ENCODE measurements at regions not wholly inside any gene's neighbourhood (a gene's known extent, or its start where the extent isn't known, plus 50 kb on each side); places are given as distances from the start of the nearest gene placed in this dataset.

- no peaks in the 10 kb centered on the region for H3K4me1 ChIP-seq (ENCODE audit: control insufficient read depth, extremely low read depth, insufficient read depth, low read length)
- ChIA-PET POLR2A (no interaction called here), CTCF (no interaction called here)
- no peak overlapping the region for H3K4me3 ChIP-seq (replicated peaks in 1 of 3; ENCODE audit: insufficient read depth in 1 of 3, low read depth in 1 of 3, low read length in 3 of 3)
- peaks cover 6% of the 10 kb centered on the region for H3K9me3 ChIP-seq (replicated peaks; ENCODE audit: control insufficient read depth, insufficient read depth, low read length)
- intact Hi-C loops (cut with micrococcal nuclease) (no loop called here), dilution Hi-C loops (cut with MboI; ENCODE audit: extremely low pct_ligation_motif_present, low sequenced_read_pairs) (no loop called here)
- no peaks in the 10 kb centered on the region for H3K79me2 ChIP-seq (ENCODE audit: control insufficient read depth, insufficient read depth, low read length)
- H3K27me3 ChIP-seq (ENCODE audit: control insufficient read depth in 2 of 2, insufficient read depth in 2 of 2, low read length in 2 of 2): no peaks in the 10 kb centered on the region
- no peak overlapping the region for H3K27ac ChIP-seq (ENCODE audit: insufficient read depth, low read depth, low read length)
- TF ChIP-seq MAX (IDR thresholded peaks at IDR 0.05; ENCODE audit: insufficient read depth, insufficient read length): no peak
- TF ChIP-seq JUN (IDR thresholded peaks at IDR 0.05; ENCODE audit: borderline replicate concordance, insufficient read depth, insufficient read length, low read depth): no peak
- no peak for TF ChIP-seq MYC (IDR thresholded peaks at IDR 0.05; ENCODE audit: low read depth, low read length)
- TF ChIP-seq CTCF (IDR thresholded peaks at IDR 0.05; ENCODE audit: extremely low read depth in 1 of 2, insufficient read depth in 1 of 2, low read depth in 1 of 2, low read length in 2 of 2): no peak
- TF ChIP-seq FOS (IDR thresholded peaks at IDR 0.05; ENCODE audit: borderline replicate concordance, insufficient read depth, low read length): no peak
- H3K9ac ChIP-seq (replicated peaks; ENCODE audit: extremely low read depth, insufficient read depth, low read length): no peak overlapping the region
- no peaks in the 10 kb centered on the region for H4K20me1 ChIP-seq (replicated peaks; ENCODE audit: control insufficient read depth, extremely low read depth, insufficient read depth, low read length)
- H3K9me1 ChIP-seq (replicated peaks; ENCODE audit: control insufficient read depth, extremely low read depth, insufficient read depth, low read length): no peaks in the 10 kb centered on the region
- no peak for DNase-seq (ENCODE audit: low read depth, low spot score)
- FAIRE-seq: no peak
- BruUV-seq (replicated peaks): no TSS peak
- no peak overlapping the region for H3K4me2 ChIP-seq (ENCODE audit: insufficient read depth, low read length)
- H2AFZ ChIP-seq (ENCODE audit: low read depth, low read length): no peak overlapping the region
- no peaks in the 10 kb centered on the region for H3K36me3 ChIP-seq (ENCODE audit: control insufficient read depth in 2 of 2, extremely low read depth in 1 of 2, insufficient read depth in 2 of 2, low read length in 2 of 2)
Measured at GRCh38 chr13:53569453-53569852, 540.8 kb downstream of the OLFM4 start.

- Histone ChIP-seq H3K36me3 (ENCODE audit: control insufficient read depth in 2 of 2, extremely low read depth in 1 of 2, insufficient read depth in 2 of 2, low read length in 2 of 2) (no peaks in the 10 kb centered on the region), H3K4me3 (replicated peaks in 1 of 3; ENCODE audit: insufficient read depth in 1 of 3, low read depth in 1 of 3, low read length in 3 of 3) (no peak overlapping the region), H3K79me2 (ENCODE audit: control insufficient read depth, insufficient read depth, low read length) (no peaks in the 10 kb centered on the region), H3K4me1 (ENCODE audit: control insufficient read depth, extremely low read depth, insufficient read depth, low read length) (no peaks in the 10 kb centered on the region), H2AFZ (ENCODE audit: low read depth, low read length) (no peak overlapping the region), H4K20me1 (replicated peaks; ENCODE audit: control insufficient read depth, extremely low read depth, insufficient read depth, low read length) (no peaks in the 10 kb centered on the region), H3K4me2 (ENCODE audit: insufficient read depth, low read length) (no peak overlapping the region), H3K9me3 (replicated peaks; ENCODE audit: control insufficient read depth, insufficient read depth, low read length) (peaks cover 6% of the 10 kb centered on the region), H3K27ac (ENCODE audit: insufficient read depth, low read depth, low read length) (no peak overlapping the region), H3K27me3 (ENCODE audit: control insufficient read depth in 2 of 2, insufficient read depth in 2 of 2, low read length in 2 of 2) (no peaks in the 10 kb centered on the region), H3K9ac (replicated peaks; ENCODE audit: extremely low read depth, insufficient read depth, low read length) (no peak overlapping the region), H3K9me1 (replicated peaks; ENCODE audit: control insufficient read depth, extremely low read depth, insufficient read depth, low read length) (no peaks in the 10 kb centered on the region)
- FAIRE-seq (no peak), DNase-seq (ENCODE audit: low read depth, low spot score) (no peak)
- intact Hi-C loops (cut with micrococcal nuclease) (no loop called here), dilution Hi-C loops (cut with MboI; ENCODE audit: extremely low pct_ligation_motif_present, low sequenced_read_pairs) (no loop called here)
- ChIA-PET POLR2A (no interaction called here), CTCF (no interaction called here)
- no peak for TF ChIP-seq MAX (IDR thresholded peaks at IDR 0.05; ENCODE audit: insufficient read depth, insufficient read length)
- TF ChIP-seq EZH2 (IDR thresholded peaks at IDR 0.05; ENCODE audit: borderline replicate concordance, low read depth, low read length, severe bottlenecking): no peak
- no peak for TF ChIP-seq FOS (IDR thresholded peaks at IDR 0.05; ENCODE audit: borderline replicate concordance, insufficient read depth, low read length)
- no peak for TF ChIP-seq POLR2AphosphoS5 (IDR thresholded peaks at IDR 0.05; ENCODE audit: insufficient read depth, low read depth, low read length)
- TF ChIP-seq MYC (IDR thresholded peaks at IDR 0.05; ENCODE audit: low read depth, low read length): no peak
- TF ChIP-seq GATA2 (IDR thresholded peaks at IDR 0.05; ENCODE audit: insufficient read depth, insufficient read length, low read depth, low read length): no peak
- TF ChIP-seq JUN (IDR thresholded peaks at IDR 0.05; ENCODE audit: borderline replicate concordance, insufficient read depth, insufficient read length, low read depth): no peak
- TF ChIP-seq CTCF (IDR thresholded peaks at IDR 0.05; ENCODE audit: extremely low read depth in 1 of 2, insufficient read depth in 1 of 2, low read depth in 1 of 2, low read length in 2 of 2): no peak
- TF ChIP-seq POLR2A (IDR thresholded peaks at IDR 0.05; ENCODE audit: low read depth, low read length): no peak
- no TSS peak for BruUV-seq (replicated peaks)
Measured at GRCh38 chr13:53601113-53601512, 572.5 kb downstream of the OLFM4 start.
